Psoas muscle (tissue), 7 donors: ENCODE measurements at regions not wholly inside any gene's neighbourhood (a gene's known extent, or its start where the extent isn't known, plus 50 kb on each side); places are given as distances from the start of the nearest gene placed in this dataset.

Experiments used
- ATAC-seq, 4 donors: fragments of 200-7000 bp; cut with Tn5 transposase; one replicate each; pipeline ENCODE4 v1.9.1; 2020; ENCODE audit warnings: moderate library complexity in 3 of 4, mild to moderate bottlenecking in 2 of 4
- DNase-seq, 2 donors: peaks; one replicate each; pipeline ENCODE4 v3.0.0-alpha.2; 2020
- H3K27ac ChIP-seq: fragments of 200-600 bp; one replicate; pipeline ENCODE4 v1.8.0; 2022
- H3K27me3 ChIP-seq, 3 donors: fragments of 200-600 bp in 1 of 3; one replicate each; pipeline versions ENCODE4 v1.6.1 to v1.8.0; 2013 to 2022; ENCODE audit warnings: low read length in 2 of 3, mild to moderate bottlenecking in 2 of 3, moderate library complexity in 1 of 3; ENCODE audit not compliant: insufficient read depth in 3 of 3
- H3K36me3 ChIP-seq, 2 donors: fragments of 200-600 bp in 1 of 2; one replicate each; pipeline versions ENCODE4 v1.6.1 to v1.8.0; 2013 to 2022; ENCODE audit warnings: low read depth in 1 of 2, mild to moderate bottlenecking in 1 of 2, moderate library complexity in 1 of 2; ENCODE audit not compliant: insufficient read depth in 1 of 2
- H3K4me1 ChIP-seq: fragments of 200-600 bp; one replicate; pipeline ENCODE4 v1.8.0; 2022
- H3K4me3 ChIP-seq: fragments of 200-600 bp; one replicate; pipeline ENCODE4 v1.8.0; 2022; ENCODE audit warnings: mild to moderate bottlenecking
- H3K9me3 ChIP-seq: fragments of 200-600 bp; one replicate; pipeline ENCODE4 v1.8.0; 2022
- WGBS, 3 donors: extraction: QIAGEN DNeasy Blood & Tissue Kit; methylation state at CpG; one replicate each; pipeline versions ENCODE4 v1.1.6 to v1.1.7; 2013; 5-methylcytosine and 5-hydroxymethylcytosine counted together
- intact Hi-C, 2 donors: fragments of 100-400 bp; cut with DNase I; formaldehyde crosslinking; loops; one replicate each; pipeline versions ENCODE4 v1.11.0 to v1.14.2; 2022
- TF ChIP-seq, protein P1 (sequence below): fragments of 200-600 bp; IDR thresholded peaks from one replicate; pipeline ENCODE4 v1.8.0; 2022; ENCODE audit warnings: antibody characterized with exemption
- donor health status: healthy with polysubstance abuse.
- donor health status: DM: no; HTN: no; CAD: no; lungs with moderate emphysema.
- donor health status: Bipolar disorder and iron deficiency.
- donor health status: healthy.
- donor health status: DM: yes; HTN: yes; CAD: no.
- donor health status: DM: no; HTN: no; CAD: no.
- donor health status: DM: yes; HTN: yes; CAD: no.

DNA sequence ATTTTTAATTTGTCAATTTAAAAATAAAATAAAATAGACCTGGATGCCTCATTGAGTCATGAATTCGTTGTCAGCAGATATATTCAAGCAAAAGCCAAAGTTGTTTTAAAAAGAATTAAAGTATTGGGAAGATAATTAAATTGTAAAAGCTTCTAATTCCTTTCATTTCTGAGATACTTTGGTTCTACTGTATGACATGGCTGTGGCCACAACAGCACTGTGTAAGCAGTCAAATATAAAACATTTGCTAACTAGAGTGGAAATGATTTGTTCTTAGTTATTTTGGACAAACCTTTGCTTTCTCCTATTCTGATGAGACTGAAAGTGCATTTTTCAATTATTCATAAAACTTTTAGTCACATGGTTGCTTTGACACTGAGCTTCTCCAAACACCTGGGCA, 143.6 kb upstream of the FAM13C start:
- no peaks in the 10 kb centered on the region for H3K36me3 ChIP-seq
- no peak overlapping the region for H3K4me3 ChIP-seq
- intact Hi-C loops = no loop called here
- no peak overlapping the region for H3K27ac ChIP-seq
- H3K27me3 ChIP-seq = no peaks in the 10 kb centered on the region
- ATAC-seq = no peak
- DNase-seq = no peak
- TF ChIP-seq, protein P1, sequence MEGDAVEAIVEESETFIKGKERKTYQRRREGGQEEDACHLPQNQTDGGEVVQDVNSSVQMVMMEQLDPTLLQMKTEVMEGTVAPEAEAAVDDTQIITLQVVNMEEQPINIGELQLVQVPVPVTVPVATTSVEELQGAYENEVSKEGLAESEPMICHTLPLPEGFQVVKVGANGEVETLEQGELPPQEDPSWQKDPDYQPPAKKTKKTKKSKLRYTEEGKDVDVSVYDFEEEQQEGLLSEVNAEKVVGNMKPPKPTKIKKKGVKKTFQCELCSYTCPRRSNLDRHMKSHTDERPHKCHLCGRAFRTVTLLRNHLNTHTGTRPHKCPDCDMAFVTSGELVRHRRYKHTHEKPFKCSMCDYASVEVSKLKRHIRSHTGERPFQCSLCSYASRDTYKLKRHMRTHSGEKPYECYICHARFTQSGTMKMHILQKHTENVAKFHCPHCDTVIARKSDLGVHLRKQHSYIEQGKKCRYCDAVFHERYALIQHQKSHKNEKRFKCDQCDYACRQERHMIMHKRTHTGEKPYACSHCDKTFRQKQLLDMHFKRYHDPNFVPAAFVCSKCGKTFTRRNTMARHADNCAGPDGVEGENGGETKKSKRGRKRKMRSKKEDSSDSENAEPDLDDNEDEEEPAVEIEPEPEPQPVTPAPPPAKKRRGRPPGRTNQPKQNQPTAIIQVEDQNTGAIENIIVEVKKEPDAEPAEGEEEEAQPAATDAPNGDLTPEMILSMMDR = no peak
- WGBS, 3 donors = 59 to 72% (median 63%) methylated on average over 1 of the region's 1 CpG
- no peaks in the 10 kb centered on the region for H3K9me3 ChIP-seq
- H3K4me1 ChIP-seq = no peaks in the 10 kb centered on the region

DNA sequence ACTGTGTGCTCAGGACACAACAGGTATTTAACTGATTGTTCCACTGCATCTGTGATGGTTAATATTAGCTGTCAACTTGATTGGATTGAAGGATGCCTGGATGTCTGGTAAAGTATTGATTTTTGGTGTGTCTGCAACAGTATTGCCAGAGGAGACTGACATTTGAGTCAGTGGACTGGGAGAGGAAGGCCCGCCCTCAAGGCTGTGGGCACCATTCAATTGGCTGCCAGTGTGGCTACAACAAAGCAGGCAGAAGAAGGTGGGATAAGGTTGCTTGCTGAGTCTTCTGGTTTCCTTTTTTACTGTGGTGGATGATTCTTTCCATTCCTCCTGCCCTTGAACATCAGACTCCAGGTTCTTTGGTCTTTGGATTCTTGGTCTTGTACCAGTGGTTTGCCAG, 137.1 kb upstream of the FAM13C start:
- Histone ChIP-seq H3K4me1 (no peaks in the 10 kb centered on the region), H3K4me3 (no peak overlapping the region), H3K36me3 (no peaks in the 10 kb centered on the region), H3K27me3 (no peaks in the 10 kb centered on the region), H3K9me3 (peaks cover 16% of the 10 kb centered on the region), H3K27ac (no peak overlapping the region)
- 96 to 100% (median 100%) methylated on average over 1 of the region's 1 CpG for WGBS, 3 donors
- intact Hi-C loops = no loop called here
- DNase-seq (no peak), ATAC-seq (no peak)
- TF ChIP-seq, protein P1 = no peak

DNA sequence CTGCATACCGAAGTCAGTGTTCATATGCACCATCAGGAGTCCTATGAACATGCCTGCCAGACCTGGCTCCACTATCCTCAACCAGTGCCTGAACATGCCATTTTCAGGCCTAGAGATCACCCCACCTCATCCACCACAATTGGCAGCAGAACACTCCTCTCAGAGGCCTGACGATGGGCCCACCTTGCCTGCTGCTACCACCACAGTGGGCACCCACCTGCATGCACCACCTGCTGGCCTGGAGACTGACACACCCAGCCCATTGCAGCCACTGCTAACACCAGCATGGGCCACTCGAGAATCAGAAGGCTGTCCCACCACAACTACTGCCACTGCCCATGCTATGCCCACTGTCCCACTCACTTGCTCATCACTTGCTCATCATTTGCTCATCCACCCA, 130.7 kb upstream of the FAM13C start:
- H3K4me1 ChIP-seq = no peaks in the 10 kb centered on the region
- ATAC-seq = no peak

DNA sequence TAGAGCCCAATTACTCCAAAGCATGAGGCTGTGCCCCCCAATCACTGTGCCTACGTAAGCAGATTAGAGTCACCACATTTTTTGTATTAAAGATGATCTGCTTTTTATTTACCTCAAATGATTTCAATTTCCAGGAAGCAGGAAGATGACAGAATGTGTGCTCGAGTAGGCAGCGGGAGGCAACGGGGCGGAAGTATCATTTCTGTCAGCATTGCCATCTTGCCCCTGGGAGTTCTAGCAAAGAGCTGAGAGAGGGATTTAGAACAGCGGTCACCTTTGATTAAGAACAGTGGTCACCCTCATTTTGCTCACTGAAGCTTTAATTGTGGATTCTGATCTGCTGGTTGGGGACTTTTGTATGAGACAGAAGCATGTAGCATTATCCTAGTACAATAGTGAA, 117.1 kb upstream of the FAM13C start:
- DNase-seq (no peak), ATAC-seq (no peak)
- H3K9me3 ChIP-seq = no peaks in the 10 kb centered on the region
- H3K27me3 ChIP-seq = no peaks in the 10 kb centered on the region
- intact Hi-C loops = no loop called here
- H3K4me3 ChIP-seq = no peak overlapping the region
- H3K27ac ChIP-seq = no peak overlapping the region
- 84 to 89% (median 87%) methylated on average over 6 of the region's 6 CpGs for WGBS, 3 donors
- TF ChIP-seq, protein P1 = no peak
- no peaks in the 10 kb centered on the region for H3K36me3 ChIP-seq
- H3K4me1 ChIP-seq = no peaks in the 10 kb centered on the region

More for the DNA sequence above, 130.7 kb upstream of the FAM13C start:
- peaks cover 16% of the 10 kb centered on the region for H3K9me3 ChIP-seq
- intact Hi-C loops = no loop called here
- H3K27me3 ChIP-seq = no peaks in the 10 kb centered on the region
- no peak overlapping the region for H3K27ac ChIP-seq
- H3K36me3 ChIP-seq = no peaks in the 10 kb centered on the region
- no peak overlapping the region for H3K4me3 ChIP-seq
- DNase-seq = no peak
- TF ChIP-seq, protein P1 = no peak
- WGBS, 3 donors = 88 to 93% (median 91%) methylated on average over 3 of the region's 3 CpGs

DNA sequence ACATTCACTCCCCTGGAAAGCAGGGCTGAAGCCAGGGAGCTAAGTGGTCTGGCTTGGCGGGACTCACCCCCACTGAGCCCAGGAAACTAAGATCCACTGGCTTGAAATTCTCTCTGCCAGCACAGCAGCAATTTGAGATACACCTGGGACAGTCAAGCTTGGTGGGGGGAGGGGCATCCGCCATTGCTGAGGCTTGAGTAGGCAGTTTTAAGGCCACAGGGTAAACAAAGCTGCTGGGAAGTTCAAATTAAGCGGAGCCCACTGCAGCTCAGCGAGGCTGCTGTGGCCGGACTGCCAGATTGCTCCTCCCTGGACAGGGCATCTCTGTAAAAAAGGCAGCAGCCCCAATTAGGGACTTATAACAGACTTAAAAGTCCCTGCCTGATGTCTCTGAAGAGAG, 108.2 kb upstream of the FAM13C start:
- Histone ChIP-seq H3K9me3 (no peaks in the 10 kb centered on the region), H3K27ac (no peak overlapping the region), H3K4me1 (no peaks in the 10 kb centered on the region), H3K36me3 (no peaks in the 10 kb centered on the region), H3K27me3 (peaks cover 0 to 1% (median 0%) of the 10 kb centered on the region in 3 donors), H3K4me3 (no peak overlapping the region)
- ATAC-seq (no peak), DNase-seq (no peak)
- WGBS, 3 donors = 67 to 86% (median 78%) methylated on average over 5 of the region's 5 CpGs
- TF ChIP-seq, protein P1 = no peak
- intact Hi-C loops = no loop called here
